Gastrocnemius medialis (tissue), 4 donors: ENCODE measurements at regions not wholly inside any gene's neighbourhood (a gene's known extent, or its start where the extent isn't known, plus 50 kb on each side); places are given as distances from the start of the nearest gene placed in this dataset.

ENCODE experiments used
- POLR2A ChIP-seq, 2 donors: fragments of 450-650 bp; IDR thresholded peaks; one replicate each; pipeline ENCODE4 v1.6.1; 2017; ENCODE audit warnings: antibody characterized with exemption in 2 of 2, mild to moderate bottlenecking in 2 of 2, moderate library complexity in 2 of 2
- TF ChIP-seq, protein P1 (sequence below), 5 experiments: fragments of 450-650 bp in 3 of 5; fragments of 200-600 bp in 2 of 5; sonication (generic) in 2 of 5; IDR thresholded peaks in 4 of 5; conservative IDR thresholded peaks in 1 of 5; 1 replicate in 4 of 5; 2 replicates in 1 of 5; pipeline ENCODE4 v1.5.1; 2016 to 2019; ENCODE audit warnings: antibody characterized with exemption in 5 of 5, mild to moderate bottlenecking in 3 of 5, moderate library complexity in 3 of 5

DNA sequence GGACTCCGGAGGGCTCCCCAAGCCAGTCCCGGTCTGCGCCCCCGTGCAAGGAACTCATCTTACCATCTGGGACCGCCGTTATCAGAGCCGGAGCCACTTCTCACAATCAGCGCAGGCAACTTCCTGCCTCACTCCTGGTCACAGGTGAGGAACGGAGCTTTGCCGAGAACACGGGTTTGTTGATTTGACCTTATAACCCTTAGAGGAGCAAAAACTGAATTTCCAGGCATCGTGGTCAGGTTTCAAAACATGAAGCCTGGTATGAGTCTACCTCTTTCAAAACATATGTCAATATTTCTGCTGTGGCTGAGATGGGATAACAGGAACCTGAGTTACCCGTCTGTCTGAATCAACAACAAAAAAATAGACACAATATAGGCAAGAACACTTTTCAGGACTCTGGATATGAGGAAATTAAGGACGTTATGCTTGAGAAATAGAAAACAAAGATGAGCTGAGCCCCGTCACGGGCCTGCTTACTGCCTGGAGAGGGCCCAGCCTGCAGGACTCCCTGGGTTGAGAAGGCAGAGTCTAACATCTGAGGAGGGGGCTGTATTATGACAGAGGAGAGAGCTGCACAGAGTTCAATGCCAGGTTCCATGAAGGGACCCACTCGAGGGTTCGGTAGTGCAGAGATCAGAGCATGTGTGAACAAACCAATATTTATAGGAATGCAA is 148.7 kb downstream of the NDUFA10 start:
- TF ChIP-seq POLR2A (IDR thresholded peaks at IDR 0.05) = no peak
- TF ChIP-seq, protein P1, sequence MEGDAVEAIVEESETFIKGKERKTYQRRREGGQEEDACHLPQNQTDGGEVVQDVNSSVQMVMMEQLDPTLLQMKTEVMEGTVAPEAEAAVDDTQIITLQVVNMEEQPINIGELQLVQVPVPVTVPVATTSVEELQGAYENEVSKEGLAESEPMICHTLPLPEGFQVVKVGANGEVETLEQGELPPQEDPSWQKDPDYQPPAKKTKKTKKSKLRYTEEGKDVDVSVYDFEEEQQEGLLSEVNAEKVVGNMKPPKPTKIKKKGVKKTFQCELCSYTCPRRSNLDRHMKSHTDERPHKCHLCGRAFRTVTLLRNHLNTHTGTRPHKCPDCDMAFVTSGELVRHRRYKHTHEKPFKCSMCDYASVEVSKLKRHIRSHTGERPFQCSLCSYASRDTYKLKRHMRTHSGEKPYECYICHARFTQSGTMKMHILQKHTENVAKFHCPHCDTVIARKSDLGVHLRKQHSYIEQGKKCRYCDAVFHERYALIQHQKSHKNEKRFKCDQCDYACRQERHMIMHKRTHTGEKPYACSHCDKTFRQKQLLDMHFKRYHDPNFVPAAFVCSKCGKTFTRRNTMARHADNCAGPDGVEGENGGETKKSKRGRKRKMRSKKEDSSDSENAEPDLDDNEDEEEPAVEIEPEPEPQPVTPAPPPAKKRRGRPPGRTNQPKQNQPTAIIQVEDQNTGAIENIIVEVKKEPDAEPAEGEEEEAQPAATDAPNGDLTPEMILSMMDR (IDR thresholded peaks at IDR 0.05 in 4 of 5, conservative IDR thresholded peaks at IDR 0.05 in 1 of 5) = no peak
